GM23338 (cell line): ENCODE measurements at regions not wholly inside any gene's neighbourhood (a gene's known extent, or its start where the extent isn't known, plus 50 kb on each side); places are given as distances from the start of the nearest gene placed in this dataset.

Source experiments
- ATAC-seq: fragments of 200-7000 bp; cut with Tn5 transposase; 3 replicates; pipeline ENCODE4 v1.9.1; 2020
- DNase-seq: peaks from one replicate; pipeline ENCODE4 v3.0.0-alpha.2; 2015; ENCODE audit warnings: low spot score
- H2AFZ ChIP-seq: fragments of 200-600 bp; sonication (generic); 2 replicates; pipeline ENCODE4 v1.8.0; 2016; ENCODE audit warnings: antibody characterized with exemption, mild to moderate bottlenecking, moderate library complexity
- H3F3A ChIP-seq: fragments of 200-600 bp; sonication (generic); replicated peaks from 2 replicates; pipeline ENCODE4 v1.8.0; 2017; ENCODE audit warnings: antibody characterized with exemption, mixed run types, low read depth
- H3K27ac ChIP-seq: fragments of 200-600 bp; sonication (generic); 2 replicates; pipeline ENCODE4 v1.6.1; 2016; ENCODE audit warnings: low read depth
- H3K27me3 ChIP-seq: fragments of 200-600 bp; sonication (generic); 2 replicates; pipeline ENCODE4 v1.8.0; 2016; ENCODE audit warnings: mild to moderate bottlenecking, mixed run types, moderate library complexity; ENCODE audit not compliant: insufficient read depth
- H3K36me3 ChIP-seq: fragments of 200-600 bp; sonication (generic); 2 replicates; pipeline ENCODE4 v1.8.0; 2016; ENCODE audit warnings: mild to moderate bottlenecking; ENCODE audit not compliant: insufficient read depth
- H3K4me1 ChIP-seq: fragments of 200-600 bp; sonication (generic); 2 replicates; pipeline ENCODE4 v1.8.0; 2016; ENCODE audit warnings: mild to moderate bottlenecking, moderate library complexity; ENCODE audit not compliant: insufficient read depth
- H3K4me2 ChIP-seq: fragments of 200-600 bp; sonication (generic); 2 replicates; pipeline ENCODE4 v1.7.1; 2017; ENCODE audit warnings: mixed run types
- H3K4me3 ChIP-seq: fragments of 200-600 bp; sonication (generic); 2 replicates; pipeline ENCODE4 v1.6.1; 2016; ENCODE audit warnings: mixed run types
- H3K79me2 ChIP-seq: fragments of 200-600 bp; sonication (generic); replicated peaks from 2 replicates; pipeline ENCODE4 v1.8.0; 2017; ENCODE audit warnings: mild to moderate bottlenecking; ENCODE audit not compliant: insufficient read depth
- H3K9me2 ChIP-seq: fragments of 200-600 bp; sonication (generic); 2 replicates; pipeline ENCODE4 v1.8.0; 2017; ENCODE audit not compliant: insufficient read depth
- H4K20me1 ChIP-seq: fragments of 200-600 bp; sonication (generic); replicated peaks from 2 replicates; pipeline ENCODE4 v1.8.0; 2017; ENCODE audit warnings: mild to moderate bottlenecking; ENCODE audit not compliant: insufficient read depth
- H3K27ac Mint-ChIP-seq: 2 replicates; pipeline ENCODE4 v1.8.0; 2020; ENCODE audit warnings: inconsistent platforms, mild to moderate bottlenecking, moderate library complexity, mixed read lengths
- H3K27me3 Mint-ChIP-seq: 3 replicates; pipeline ENCODE4 v1.8.0; 2022; ENCODE audit warnings: low read depth, mild to moderate bottlenecking, moderate library complexity, mixed read lengths, inconsistent platforms; ENCODE audit not compliant: insufficient read depth, poor library complexity
- H3K36me3 Mint-ChIP-seq: 3 replicates; pipeline ENCODE4 v1.8.0; 2021; ENCODE audit warnings: low read depth, mild to moderate bottlenecking, inconsistent platforms, moderate library complexity, mixed read lengths
- H3K4me1 Mint-ChIP-seq: 3 replicates; pipeline ENCODE4 v1.8.0; 2020; ENCODE audit warnings: mild to moderate bottlenecking, inconsistent platforms, mixed read lengths
- H3K4me3 Mint-ChIP-seq: 3 replicates; pipeline ENCODE4 v1.8.0; 2021; ENCODE audit warnings: moderate library complexity, mild to moderate bottlenecking, inconsistent platforms, mixed read lengths
- H3K9me3 Mint-ChIP-seq: 3 replicates; pipeline ENCODE4 v1.8.0; 2020; ENCODE audit warnings: moderate library complexity, mild to moderate bottlenecking, inconsistent platforms, mixed read lengths
- CREB1 ChIP-seq: fragments of 250-450 bp; sonication (Bioruptor Pico); IDR thresholded peaks from 2 replicates; pipeline ENCODE4 v1.5.0; 2020; ENCODE audit warnings: low read depth, mild to moderate bottlenecking, moderate library complexity
- CTCF ChIP-seq, 2 experiments: fragments of 200-600 bp in 1 of 2; sonication (generic) in 1 of 2; conservative IDR thresholded peaks; 2 replicates each; pipeline versions ENCODE4 v1.5.1 to v1.6.1; 2016 to 2017; ENCODE audit warnings: antibody characterized with exemption in 2 of 2, low read depth in 2 of 2, mild to moderate bottlenecking in 2 of 2, moderate library complexity in 1 of 2
- ETS1 ChIP-seq: IDR thresholded peaks from 2 replicates; pipeline ENCODE4 v1.6.1; 2016; ENCODE audit warnings: antibody characterized with exemption
- EZH2 ChIP-seq: fragments of 200-600 bp; sonication (generic); IDR thresholded peaks from one replicate; pipeline ENCODE4 v1.8.0; 2017; ENCODE audit warnings: antibody characterized with exemption, mild to moderate bottlenecking, low read depth; ENCODE audit not compliant: unreplicated experiment
- EZH2phosphoT487 ChIP-seq: fragments of 200-600 bp; sonication (generic); IDR thresholded peaks from one replicate; pipeline ENCODE4 v1.8.1; 2018; ENCODE audit warnings: antibody characterized with exemption; ENCODE audit not compliant: unreplicated experiment
- JUNB ChIP-seq: IDR thresholded peaks from one replicate; pipeline ENCODE4 v1.6.1; 2016; ENCODE audit warnings: antibody characterized with exemption; ENCODE audit not compliant: unreplicated experiment
- NANOG ChIP-seq: IDR thresholded peaks from 2 replicates; pipeline ENCODE4 v1.6.1; 2016; ENCODE audit warnings: antibody characterized with exemption, borderline replicate concordance
- POLR2AphosphoS5 ChIP-seq: IDR thresholded peaks from 2 replicates; pipeline ENCODE4 v1.6.1; 2016; ENCODE audit warnings: antibody characterized with exemption, low read depth
- REST ChIP-seq: IDR thresholded peaks from one replicate; pipeline ENCODE4 v1.6.1; 2018; ENCODE audit warnings: antibody characterized with exemption; ENCODE audit not compliant: unreplicated experiment
- STAT1 ChIP-seq: IDR thresholded peaks from one replicate; pipeline ENCODE4 v1.6.1; 2016; ENCODE audit warnings: antibody characterized with exemption; ENCODE audit not compliant: unreplicated experiment
- ZNF114 ChIP-seq: fragments of 250-450 bp; sonication (Bioruptor Pico); IDR thresholded peaks from 2 replicates; pipeline ENCODE4 v1.5.0; 2020; ENCODE audit warnings: mild to moderate bottlenecking, moderate library complexity
- ZNF331 ChIP-seq: fragments of 250-450 bp; sonication (Bioruptor Pico); IDR thresholded peaks from 2 replicates; pipeline ENCODE4 v1.5.0; 2020; ENCODE audit warnings: low read depth, mild to moderate bottlenecking, moderate library complexity
- ZNF462 ChIP-seq: fragments of 250-450 bp; sonication (Bioruptor Pico); IDR thresholded peaks from 2 replicates; pipeline ENCODE4 v1.5.0; 2020; ENCODE audit warnings: mild to moderate bottlenecking, moderate library complexity

GRCh38 chr9:124146031-124146561, 111.7 kb upstream of the NEK6 start:
- H3K4me3 Mint-ChIP-seq: no peak overlapping the region
- no peaks in the 10 kb centered on the region for H3K27me3 ChIP-seq
- no peak overlapping the region for H3K4me2 ChIP-seq
- no peak overlapping the region; the same call in 1 of the 2 replicates for H3K27ac Mint-ChIP-seq
- TF ChIP-seq STAT1 (no peak), POLR2AphosphoS5 (no peak), JUNB (no peak), ZNF462 (no peak), EZH2 (no peak), NANOG (no peak), EZH2phosphoT487 (no peak), CTCF (conservative IDR thresholded peaks at IDR 0.05; ENCODE audit: low read depth in 2 of 2) (no peak), REST (no peak), ZNF114 (CRISPR knock-in tag) (no peak), CREB1 (no peak), ZNF331 (CRISPR knock-in tag) (no peak), ETS1 (no peak)
- no peaks in the 10 kb centered on the region for H3K36me3 ChIP-seq
- 0 out of 2 replicates have a peak, but pooled peaks cover 2% of the 10 kb centered on the region for H4K20me1 ChIP-seq
- H3K4me1 ChIP-seq: no peaks in the 10 kb centered on the region
- no peak overlapping the region for H3K4me3 ChIP-seq
- H3K9me2 ChIP-seq: no peaks in the 10 kb centered on the region
- H2AFZ ChIP-seq: no peak overlapping the region
- peaks cover 2% of the 10 kb centered on the region for H3K27me3 Mint-ChIP-seq
- no peaks in the 10 kb centered on the region for H3K9me3 Mint-ChIP-seq
- ATAC-seq: no peak
- no peaks in the 10 kb centered on the region for H3K79me2 ChIP-seq
- no peak for DNase-seq
- H3K36me3 Mint-ChIP-seq: no peaks in the 10 kb centered on the region
- H3F3A ChIP-seq: no peaks in the 10 kb centered on the region
- peaks cover 2% of the 10 kb centered on the region; the same call in 1 of the 3 replicates for H3K4me1 Mint-ChIP-seq
- no peak overlapping the region for H3K27ac ChIP-seq
